GM10266 (cell line): ENCODE measurements at regions not wholly inside any gene's neighbourhood (a gene's known extent, or its start where the extent isn't known, plus 50 kb on each side); places are given as distances from the start of the nearest gene placed in this dataset.

Experiments used
- DNase-seq: peaks from one replicate; pipeline ENCODE4 v3.0.0; 2012; ENCODE audit errors: extremely low spot score
- CTCF ChIP-seq: IDR thresholded peaks from 2 replicates; pipeline ENCODE4 v1.5.1; 2012; ENCODE audit warnings: mild to moderate bottlenecking, low read depth; ENCODE audit not compliant: control insufficient read depth, insufficient read depth; ENCODE audit errors: missing control alignments

GRCh38 chr2:236632295-236633218, 62.9 kb downstream of the ACKR3 start:
- no peak for TF ChIP-seq CTCF
- DNase-seq: no peak

- DNase-seq: no peak
- no peak for TF ChIP-seq CTCF
Measured at GRCh38 chr2:236633219-236633570, 63.6 kb downstream of the ACKR3 start.

- no peak for DNase-seq
- TF ChIP-seq CTCF: no peak
Measured at GRCh38 chr2:236633775-236634560, 64.3 kb downstream of the ACKR3 start.

GRCh38 chr2:236636261-236636660, 66.6 kb downstream of the ACKR3 start:
- no peak for DNase-seq
- TF ChIP-seq CTCF: no peak

- no peak for DNase-seq
- no peak for TF ChIP-seq CTCF
Measured at GRCh38 chr2:236636714-236637470, 67.3 kb downstream of the ACKR3 start.

GRCh38 chr2:236637686-236638569, 68.3 kb downstream of the ACKR3 start:
- TF ChIP-seq CTCF: no peak
- DNase-seq: no peak
